Astrocyte of the cerebellum (primary cell): ENCODE measurements at regions not wholly inside any gene's neighbourhood (a gene's known extent, or its start where the extent isn't known, plus 50 kb on each side); places are given as distances from the start of the nearest gene placed in this dataset.
A peak's percentile ranks its signal among the peaks of the same experiment; 100 is the strongest.

Source experiments
- DNase-seq: peaks from one replicate; pipeline ENCODE4 v3.0.0-alpha.2; 2011; ENCODE audit warnings: low read depth
- H3K4me3 ChIP-seq: 2 replicates; pipeline ENCODE4 v1.5.1; 2011; ENCODE audit warnings: mild to moderate bottlenecking, low read depth, low read length, moderate library complexity
- CTCF ChIP-seq: IDR thresholded peaks from 2 replicates; pipeline ENCODE4 v1.5.1; 2012; ENCODE audit warnings: low read length, low read depth, moderate library complexity, mild to moderate bottlenecking; ENCODE audit errors: missing control alignments
- in situ Hi-C: cut with HindIII; loops from 2 replicates; pipeline ENCODE4 v1.10.0; 2017; ENCODE audit warnings: low sequenced_read_pairs

- no peak overlapping the region for H3K4me3 ChIP-seq
- in situ Hi-C loops = no loop called here
- no peak for TF ChIP-seq CTCF
- peak; percentile 46 for DNase-seq
Observed at GRCh38 chr2:43171789-43172188, 54.6 kb downstream of the ZFP36L2 start.

- no peak for TF ChIP-seq CTCF
- in situ Hi-C loops = no loop called here
- no peak for DNase-seq
- H3K4me3 ChIP-seq = no peak overlapping the region
Observed at GRCh38 chr2:43170405-43171105, 55.9 kb downstream of the ZFP36L2 start.

- no peak overlapping the region for H3K4me3 ChIP-seq
- no peak for DNase-seq
- peak; percentile 43 for TF ChIP-seq CTCF
- in situ Hi-C loops = no loop called here
Observed at GRCh38 chr2:43169987-43170386, 56.4 kb downstream of the ZFP36L2 start.

- in situ Hi-C loops = no loop called here
- DNase-seq = no peak
- no peak for TF ChIP-seq CTCF
- no peak overlapping the region for H3K4me3 ChIP-seq
Observed at GRCh38 chr2:43169099-43169945, 57.1 kb downstream of the ZFP36L2 start.

GRCh38 chr2:43168016-43168369 lies 58.4 kb downstream of the ZFP36L2 start:
- in situ Hi-C loops = no loop called here
- no peak overlapping the region for H3K4me3 ChIP-seq
- no peak for TF ChIP-seq CTCF
- DNase-seq = no peak

GRCh38 chr2:43165378-43166069 lies 60.9 kb downstream of the ZFP36L2 start:
- TF ChIP-seq CTCF = peak; percentile 25
- DNase-seq = no peak
- in situ Hi-C loops = no loop called here
- no peak overlapping the region for H3K4me3 ChIP-seq
